GM19240 (cell line): ENCODE measurements at regions not wholly inside any gene's neighbourhood (a gene's known extent, or its start where the extent isn't known, plus 50 kb on each side); places are given as distances from the start of the nearest gene placed in this dataset.
"Not testable (repeated sequence)": the region's sequence is repeated elsewhere in the genome, so short reads cannot be mapped to it uniquely, and the experiment has no call there.

Experiments used
- DNase-seq: peaks from one replicate; pipeline ENCODE4 v3.0.0; 2011; ENCODE audit warnings: low spot score; ENCODE audit not compliant: insufficient read length

DNA sequence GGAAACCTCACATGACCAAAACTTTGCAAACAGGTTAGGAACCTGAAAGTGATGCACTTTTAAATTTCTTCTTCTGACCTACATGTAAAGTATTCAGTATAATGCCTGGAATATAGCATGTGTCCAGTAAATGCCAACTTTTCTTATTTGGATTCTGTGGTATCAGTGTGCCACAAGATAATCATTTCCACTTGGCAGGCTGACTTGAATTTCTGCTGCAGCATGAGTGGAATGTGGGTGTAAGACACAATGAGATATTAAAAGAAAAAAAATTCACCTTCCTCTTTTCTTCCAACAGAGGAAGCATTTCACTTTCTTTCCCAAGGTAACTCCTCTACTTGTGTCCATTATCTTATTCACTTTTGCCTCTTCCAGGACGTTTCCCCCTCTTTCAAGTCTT lies 141.9 kb upstream of the PRKD1 start:
- no peak for DNase-seq

DNA sequence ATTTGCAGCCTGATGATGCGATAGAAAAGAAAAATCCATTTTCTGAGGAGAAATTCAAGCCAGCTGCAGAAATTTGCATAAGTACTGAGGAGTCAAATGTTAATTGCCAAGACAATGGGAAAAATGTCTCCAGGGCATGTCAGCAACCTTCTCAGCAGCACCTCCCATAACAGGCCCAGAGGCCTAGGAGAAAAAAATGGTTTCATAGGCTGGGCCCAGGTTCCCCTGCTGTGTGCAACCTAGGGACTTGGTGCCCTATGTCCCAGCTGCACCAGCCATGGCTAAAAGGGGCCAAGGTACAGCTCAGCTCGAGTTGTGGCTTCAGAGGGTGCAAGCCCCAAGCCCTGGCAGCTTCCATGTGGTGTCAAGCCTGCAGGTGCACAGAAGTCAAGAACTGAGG lies 144.8 kb upstream of the PRKD1 start:
- not testable (repeated sequence) for DNase-seq

DNA sequence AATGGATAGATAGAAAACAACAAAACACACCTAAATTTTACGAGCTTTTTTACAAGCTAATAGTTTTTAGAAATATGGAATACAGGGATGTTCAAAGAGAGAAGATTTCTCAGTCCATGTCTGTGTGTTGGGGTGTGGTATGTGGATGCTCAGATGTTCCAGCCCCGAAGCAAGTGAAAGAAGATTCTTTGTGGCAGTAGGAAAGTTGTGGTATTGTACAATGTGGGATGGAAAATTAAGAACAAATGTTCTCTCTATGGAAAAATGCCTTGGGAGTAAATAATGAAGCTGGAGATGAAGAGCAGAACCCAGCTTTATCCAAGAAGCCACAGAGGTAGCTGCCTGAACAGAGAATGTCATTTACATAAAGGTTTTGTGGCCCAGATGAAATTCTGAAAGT lies 150.3 kb upstream of the PRKD1 start:
- no peak for DNase-seq

DNA sequence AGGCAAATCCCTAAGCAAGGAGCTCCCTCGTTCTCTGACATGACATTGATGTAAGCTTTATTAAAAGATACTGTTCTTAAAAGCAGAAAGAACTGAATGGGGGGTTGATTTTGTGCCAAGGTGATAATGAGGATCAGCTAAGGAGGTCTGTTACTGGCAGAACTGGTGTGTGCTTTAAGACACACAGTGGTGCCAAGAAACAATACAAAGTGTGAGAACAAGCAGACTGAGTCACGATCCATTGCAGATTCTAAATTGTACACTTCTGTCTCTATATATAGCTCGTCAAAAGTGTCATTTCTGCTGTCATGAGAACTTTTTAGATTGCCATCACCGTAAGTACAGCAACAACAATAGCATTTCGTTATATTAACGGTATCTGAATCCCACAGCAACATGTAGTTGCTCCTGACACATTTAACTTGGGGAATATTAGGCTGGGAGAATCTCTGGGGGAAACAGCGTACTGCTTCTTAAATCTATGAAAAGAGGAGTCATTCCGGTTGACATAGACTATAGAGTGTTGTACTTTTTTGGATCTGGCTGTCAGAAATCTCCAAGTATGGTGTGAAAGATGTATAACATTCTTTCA lies 151.3 kb upstream of the PRKD1 start:
- no peak for DNase-seq

DNA sequence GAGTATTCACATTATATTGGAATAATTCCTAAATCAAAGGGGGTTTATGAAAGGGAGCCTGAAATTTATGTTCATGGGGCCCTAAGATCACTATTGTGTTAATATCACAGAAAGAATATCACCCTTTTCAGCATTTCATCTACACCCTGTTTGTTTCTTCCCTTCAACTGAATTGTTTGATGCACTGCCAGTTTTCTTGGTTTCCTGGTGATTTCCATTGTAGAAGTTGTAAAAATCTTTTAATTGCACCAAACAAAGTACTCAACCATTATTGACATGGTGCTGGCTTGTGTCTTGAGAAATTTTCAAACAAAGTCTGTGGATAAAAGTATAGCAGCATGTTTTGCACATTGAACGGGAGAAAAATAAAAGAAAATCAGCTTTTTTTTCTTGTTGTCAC lies 154.8 kb upstream of the PRKD1 start:
- no peak for DNase-seq

DNA sequence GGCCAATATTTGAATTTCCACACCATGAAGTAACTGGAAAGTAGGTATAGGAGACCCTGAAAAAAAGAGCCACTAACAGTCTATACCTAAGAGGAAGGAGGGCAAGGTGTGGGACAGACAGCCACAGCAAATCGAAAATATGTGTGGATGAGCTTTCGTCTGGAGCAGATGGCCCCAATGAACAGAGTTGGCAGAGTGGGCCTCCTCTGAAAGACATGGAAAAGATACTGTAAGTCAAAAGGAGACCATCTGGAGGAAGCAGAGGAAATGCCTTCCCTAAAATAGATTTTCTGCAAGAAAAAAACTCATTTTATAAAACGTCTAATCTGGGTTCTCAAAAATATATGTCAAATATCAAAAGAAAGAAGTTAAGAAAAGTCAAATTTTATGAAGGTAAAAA lies 157.2 kb upstream of the PRKD1 start:
- no peak for DNase-seq

DNA sequence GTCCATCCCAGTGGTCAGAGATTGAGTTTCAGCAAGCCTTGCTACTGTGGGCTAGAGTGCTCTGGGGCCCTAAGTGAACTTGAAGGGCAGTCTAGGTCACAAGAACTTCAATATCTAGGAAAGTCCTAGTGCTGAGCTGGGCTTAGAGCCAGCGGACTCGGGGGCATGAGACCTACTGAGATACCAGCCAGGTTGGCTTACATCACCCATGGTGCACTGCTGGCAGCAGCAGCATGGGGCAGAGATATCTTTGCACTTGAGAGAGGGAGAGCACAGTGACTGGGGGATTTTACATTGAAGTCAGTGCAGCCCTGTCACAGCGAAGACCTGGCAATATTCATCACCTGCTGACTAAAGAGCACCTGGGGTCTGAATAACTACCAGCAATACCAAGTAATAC lies 158.3 kb upstream of the PRKD1 start:
- DNase-seq: no peak

DNA sequence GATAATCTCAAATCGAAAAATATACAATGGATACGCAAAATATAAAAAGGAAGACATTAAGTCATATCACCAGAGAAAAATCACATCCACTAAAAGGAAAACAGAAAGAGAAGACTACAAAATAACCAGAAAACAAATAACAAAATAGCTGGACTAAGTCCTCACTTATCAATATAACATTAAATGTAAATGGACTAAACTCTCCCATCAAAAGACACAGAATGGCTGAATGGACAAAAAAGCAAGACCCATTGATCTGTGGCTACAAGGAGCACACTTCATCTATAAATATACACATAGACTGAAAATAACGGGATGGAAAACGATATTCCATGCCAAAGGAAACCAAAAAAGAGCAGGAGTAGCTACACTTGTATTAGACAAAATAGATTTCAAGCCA lies 161.0 kb upstream of the PRKD1 start:
- DNase-seq: no peak

DNA sequence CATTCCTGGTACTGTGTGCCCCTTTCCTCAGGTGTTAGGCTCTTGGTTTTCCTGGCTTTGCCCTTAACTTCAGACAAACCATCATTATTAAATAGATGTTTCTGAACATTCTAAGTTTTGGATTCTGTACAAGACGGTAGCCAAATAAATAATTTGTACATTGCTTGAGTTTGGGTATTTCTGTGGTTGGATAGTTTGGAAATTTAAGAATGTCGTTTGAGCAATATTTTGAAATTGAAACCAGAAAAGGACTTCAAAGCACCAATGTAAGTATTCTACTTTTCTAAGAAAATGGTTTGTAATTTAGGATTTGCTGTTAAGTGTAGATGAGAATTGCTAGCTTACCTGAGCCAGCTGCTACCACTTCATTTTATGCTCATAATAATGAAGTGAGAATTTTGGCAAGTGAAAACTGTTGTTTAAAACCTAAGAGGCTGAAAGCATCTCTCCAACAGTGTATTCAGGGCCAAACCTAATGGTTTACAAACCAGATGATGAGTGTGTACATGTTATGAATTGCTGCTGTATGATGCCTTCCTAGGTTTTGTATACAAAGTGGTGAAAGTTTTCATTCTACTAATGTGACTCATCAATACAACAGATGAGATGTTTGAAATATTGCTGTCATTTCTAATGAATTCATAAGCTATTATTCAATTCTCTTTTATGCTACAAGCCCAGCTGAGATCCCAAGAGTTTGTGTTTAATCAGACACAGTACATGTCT lies 181.5 kb upstream of the PRKD1 start:
- DNase-seq: no peak

DNA sequence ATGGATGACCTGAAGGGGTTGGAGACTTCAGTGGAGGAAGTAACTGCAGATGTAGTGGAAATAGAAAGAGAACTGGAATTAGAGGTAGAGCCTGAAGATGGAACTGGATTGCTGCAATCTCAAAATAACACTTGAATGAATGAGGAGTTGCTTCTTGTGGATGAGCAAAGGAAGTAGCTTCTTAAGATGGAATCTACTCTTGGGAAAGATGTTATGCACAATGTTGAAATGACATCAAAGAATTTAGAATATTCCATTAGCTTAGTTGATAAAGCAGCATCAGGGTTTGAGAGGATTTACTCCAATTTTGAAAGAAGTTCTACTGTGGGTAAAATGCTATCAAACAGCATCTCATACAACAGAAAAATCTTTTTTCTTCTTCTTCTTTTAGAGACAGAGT lies 186.4 kb upstream of the PRKD1 start:
- DNase-seq: no peak

DNA sequence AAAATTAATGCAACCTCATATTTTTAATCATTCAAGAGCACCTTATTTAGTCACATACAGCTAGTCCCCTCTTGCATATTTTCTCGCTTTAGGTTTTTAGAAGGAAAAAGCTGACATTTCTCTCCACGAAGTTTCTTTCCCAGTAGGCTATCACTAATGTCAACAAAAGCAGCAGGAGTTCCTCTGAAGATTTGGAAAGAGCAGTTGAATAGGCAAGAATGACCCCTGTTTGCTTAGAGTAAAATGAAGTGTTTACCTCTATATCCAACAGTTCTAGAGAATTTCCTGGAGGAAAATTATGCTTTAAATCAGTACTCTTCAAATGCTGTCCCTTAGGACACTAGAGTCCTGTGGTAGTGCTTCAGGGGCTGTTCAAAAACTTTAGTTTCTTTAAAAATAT lies 188.1 kb upstream of the PRKD1 start:
- no peak for DNase-seq

DNA sequence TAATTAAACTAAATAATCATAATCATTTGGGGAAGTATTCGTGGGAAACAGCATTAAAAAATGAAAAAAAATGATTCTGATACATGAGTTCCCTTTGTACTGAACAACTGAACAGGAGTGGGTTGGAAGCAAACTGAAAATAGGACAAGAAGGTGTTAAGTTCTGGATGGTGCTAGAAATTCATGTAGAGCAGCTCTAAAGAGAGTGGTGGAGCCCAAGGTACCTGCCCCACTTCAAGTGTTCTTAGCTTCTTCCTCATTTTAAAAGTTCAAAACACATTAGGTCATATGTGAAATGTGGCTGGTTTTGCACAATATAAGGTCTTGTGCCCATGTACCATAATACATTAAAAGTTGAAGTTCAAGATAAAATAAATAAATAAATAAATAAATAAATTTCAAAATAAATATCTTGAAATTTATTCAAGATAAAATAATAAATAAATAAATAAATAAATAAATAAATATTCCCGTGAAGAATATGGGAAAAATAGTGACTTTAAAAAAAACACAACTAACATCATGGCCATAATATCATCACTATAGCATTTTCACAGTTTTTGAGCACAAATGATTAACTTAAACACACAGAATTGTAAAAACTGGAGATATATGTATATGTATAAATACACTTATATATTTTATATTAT lies 191.5 kb upstream of the PRKD1 start:
- DNase-seq: no peak

DNA sequence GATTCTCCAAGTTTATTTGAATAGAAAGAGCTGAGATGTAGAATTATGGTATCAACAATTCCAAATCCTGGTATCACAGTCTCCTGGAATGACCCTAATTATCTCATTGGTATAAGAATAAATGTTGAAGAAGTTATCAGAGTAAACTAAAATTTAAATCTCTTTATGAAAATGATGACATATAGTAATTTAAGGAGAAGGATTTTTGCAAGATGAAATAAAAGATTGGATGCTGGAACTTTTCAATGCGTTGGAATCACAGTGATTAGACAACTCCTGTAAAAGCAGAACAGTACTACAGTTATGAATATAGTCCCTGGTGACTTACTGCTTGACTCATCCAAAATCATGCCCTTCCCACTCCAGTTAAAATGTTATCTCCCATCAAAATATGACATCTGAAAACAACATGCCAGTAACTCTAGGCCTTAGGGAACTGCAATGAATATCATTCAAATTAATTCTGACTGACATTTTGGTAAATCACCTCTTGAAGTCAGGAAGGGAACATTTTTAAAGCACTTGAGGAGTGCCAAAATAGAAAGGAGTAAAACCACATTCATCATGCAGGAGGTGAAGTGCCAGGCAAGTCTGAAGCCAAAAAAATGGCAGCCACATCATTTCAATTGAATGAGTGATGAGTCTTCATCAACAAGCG lies 197.8 kb upstream of the PRKD1 start:
- DNase-seq: no peak

DNA sequence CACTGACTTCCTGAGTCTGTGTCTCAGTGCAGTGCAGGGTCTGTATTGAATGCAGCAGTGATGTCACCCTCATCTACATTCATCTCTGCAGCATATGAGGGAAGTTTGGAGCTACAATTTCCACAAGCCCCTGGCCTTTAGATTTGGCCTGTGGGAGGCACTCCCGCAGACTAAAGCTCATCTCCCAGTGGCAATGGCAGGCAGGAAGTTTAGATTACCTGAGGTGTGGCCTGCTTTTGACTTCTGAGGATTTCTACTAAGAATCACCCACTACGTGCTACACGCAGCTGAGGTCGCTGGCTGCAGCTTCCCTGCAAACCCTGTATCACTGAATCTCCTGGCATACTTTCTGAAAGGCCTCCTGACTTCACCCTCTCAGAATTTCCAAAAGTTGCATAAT lies 202.2 kb upstream of the PRKD1 start:
- DNase-seq: no peak

DNA sequence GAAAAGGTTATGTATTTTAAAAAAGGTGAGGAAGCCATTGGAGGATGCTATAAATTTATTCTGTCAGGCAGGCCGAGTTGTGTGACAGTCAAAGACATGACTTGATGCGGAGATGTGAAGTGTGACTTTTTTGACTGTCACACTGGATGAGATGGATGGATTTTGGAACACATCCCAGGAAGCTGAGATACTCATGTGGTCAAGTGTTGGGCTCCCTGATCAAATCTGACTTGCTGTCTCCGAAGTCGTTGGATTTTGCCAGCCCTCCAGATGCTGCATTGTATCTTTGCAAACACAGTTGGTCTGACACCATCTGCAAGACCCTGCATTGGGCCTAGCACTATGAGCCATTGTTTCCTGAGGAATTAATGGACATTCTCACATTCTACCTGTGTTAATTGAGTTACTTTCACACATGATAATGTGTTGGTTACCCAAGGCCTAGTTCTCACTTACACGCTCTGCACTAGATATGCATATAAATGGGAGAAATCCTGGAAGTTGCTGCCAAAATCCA lies 204.0 kb upstream of the PRKD1 start:
- no peak for DNase-seq

DNA sequence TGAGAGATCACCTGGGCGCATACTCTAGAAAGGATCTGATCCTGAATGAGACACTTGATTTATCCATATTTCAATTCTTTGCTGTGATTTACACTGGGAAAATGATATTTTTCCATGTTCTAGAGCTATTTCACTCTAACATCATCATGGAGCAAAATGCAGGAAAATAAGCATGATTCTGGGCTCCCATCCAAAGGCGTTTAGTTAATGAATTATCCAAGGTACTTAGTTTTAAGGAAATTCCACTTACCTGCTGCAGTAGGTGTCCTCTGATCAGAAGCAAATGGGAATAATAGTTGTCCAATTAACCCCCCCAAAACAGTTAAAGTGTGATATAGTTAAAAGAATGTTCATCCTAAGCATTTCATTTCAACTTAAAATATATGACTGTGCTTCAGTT lies 204.5 kb upstream of the PRKD1 start:
- DNase-seq: no peak

DNA sequence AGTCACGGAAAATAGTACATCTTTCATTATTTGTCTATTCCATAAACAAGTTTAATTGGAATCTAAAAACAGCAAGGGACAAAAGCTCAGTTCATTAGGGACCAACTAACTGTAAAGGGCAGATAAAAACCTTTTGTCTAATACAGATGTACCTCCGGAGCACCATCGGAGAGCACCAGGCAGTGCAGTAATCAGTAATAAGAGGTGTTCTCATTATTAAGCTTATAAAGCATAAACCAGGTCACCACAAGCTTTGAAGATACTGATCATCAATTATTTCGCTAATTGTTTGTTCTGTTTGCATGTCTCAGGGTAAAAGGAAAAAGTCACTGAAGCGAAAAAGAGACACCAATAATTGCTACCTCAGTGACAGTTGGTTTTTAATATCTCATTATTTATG lies 207.3 kb upstream of the PRKD1 start:
- no peak for DNase-seq

DNA sequence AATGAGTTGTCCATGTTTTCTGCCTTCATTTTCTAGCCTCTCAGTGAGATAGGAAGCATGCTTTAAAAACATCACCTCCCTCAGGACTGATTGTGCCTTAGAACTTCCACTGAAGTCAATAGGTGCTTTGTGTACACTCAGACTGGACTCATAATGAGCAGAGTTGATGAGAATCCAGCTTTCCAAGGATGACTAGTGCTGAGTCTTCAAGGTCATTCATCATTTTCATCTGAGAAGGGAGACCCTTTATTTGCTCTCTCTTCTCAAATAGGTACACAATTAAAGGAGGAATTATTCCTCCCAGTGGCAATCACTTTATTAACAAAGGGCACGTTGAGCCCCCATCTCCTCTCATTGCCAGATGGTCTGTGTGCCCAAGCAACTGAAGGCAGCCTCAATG lies 210.9 kb upstream of the PRKD1 start:
- no peak for DNase-seq

DNA sequence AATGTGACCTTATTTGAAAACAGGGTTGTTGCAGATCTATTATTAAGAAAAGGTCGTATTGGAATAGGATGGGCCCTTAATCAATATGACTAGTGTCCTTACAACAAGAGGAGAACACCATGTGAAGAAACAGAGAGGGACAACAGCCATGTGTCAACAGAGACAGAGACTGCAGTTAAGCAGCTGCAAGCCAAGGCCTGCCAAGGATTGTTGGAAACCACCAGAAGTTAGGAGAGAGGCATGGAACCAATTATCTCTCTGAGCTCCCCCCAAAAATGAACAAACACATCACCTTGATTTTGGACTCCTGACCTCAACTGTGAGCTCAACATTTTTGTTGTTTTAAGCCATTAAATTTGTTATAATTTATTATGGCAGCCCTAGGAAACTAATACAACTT lies 214.6 kb upstream of the PRKD1 start:
- DNase-seq: no peak

DNA sequence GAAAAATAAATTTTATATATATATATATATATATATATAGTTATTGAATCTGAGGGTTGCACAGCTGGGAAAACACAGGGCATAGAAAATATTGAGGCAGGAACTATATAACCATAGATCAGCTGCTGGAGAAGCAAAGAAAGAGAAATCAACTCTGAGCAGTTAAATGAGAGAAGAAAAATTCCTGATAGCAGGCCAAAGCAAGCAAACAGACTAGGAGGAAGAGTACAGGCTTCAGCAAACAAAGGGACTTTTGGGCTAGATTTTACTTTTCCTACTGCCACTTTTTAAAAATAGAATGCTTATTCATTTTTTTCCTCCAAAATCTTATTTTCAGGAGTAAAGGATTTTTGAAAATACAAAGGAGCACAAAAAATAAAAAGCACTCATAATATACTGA lies 216.0 kb upstream of the PRKD1 start:
- no peak for DNase-seq

DNA sequence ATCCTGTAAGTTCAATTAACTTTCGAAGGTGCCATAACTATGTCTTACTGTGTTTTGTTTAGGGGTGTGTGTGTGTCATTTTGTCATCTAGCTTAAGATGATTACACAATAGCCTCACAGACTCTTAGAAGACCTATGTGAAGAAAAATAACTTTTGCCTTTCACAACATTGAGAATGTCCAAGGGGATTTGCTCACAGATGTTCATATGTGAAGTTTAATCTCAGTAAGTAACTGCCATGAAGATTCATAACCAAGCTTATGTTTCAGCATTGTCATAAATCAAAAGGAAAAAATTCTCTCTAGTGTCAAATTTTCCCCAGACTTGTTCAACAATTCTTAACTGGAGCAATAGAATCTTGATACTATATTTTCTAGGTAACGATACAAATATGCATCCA lies 226.1 kb upstream of the PRKD1 start:
- DNase-seq: no peak

DNA sequence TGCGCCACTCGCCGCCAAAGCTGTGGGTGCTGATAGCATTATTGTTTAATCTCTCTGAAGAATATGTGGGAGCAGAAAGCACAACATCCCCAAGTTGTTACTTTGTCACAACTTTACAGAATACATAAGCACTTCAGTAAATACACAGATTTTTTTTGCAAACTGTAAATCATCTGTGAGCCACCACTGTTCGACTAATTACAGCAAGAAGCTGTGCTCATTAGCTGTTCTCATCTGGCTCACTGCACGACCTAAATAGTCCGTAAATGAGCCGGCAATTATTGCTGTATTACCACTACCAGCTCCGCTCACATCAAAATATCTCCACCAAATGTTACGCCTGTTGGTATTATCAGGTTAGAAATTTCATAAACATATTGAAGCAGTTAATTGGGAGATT lies 228.9 kb upstream of the PRKD1 start:
- no peak for DNase-seq
